ENCODE measurements at regions not wholly inside any gene's neighbourhood (a gene's known extent, or its start where the extent isn't known, plus 50 kb on each side); places are given as distances from the start of the nearest gene placed in this dataset.

- DNase-seq (ENCODE audit: low spot score): no peak
Observed at GRCh38 chr21:20646431-20647165, 351.6 kb upstream of the NCAM2 start.

- DNase-seq (ENCODE audit: low spot score): no peak
Observed at GRCh38 chr21:20647607-20648006, 350.6 kb upstream of the NCAM2 start.

GRCh38 chr21:20649231-20649630 lies 349.0 kb upstream of the NCAM2 start:
- DNase-seq (ENCODE audit: low spot score): no peak

- DNase-seq (ENCODE audit: low spot score): no peak
Observed at GRCh38 chr21:20652846-20653245, 345.4 kb upstream of the NCAM2 start.

GRCh38 chr21:20661246-20661645 lies 337.0 kb upstream of the NCAM2 start:
- DNase-seq (ENCODE audit: low spot score): no peak

GRCh38 chr21:20661745-20662422 lies 336.3 kb upstream of the NCAM2 start:
- DNase-seq (ENCODE audit: low spot score): no peak

GRCh38 chr21:20662514-20662913 lies 335.7 kb upstream of the NCAM2 start:
- no peak for DNase-seq (ENCODE audit: low spot score)

GRCh38 chr21:20667931-20668330 lies 330.3 kb upstream of the NCAM2 start:
- DNase-seq (ENCODE audit: low spot score): no peak

GRCh38 chr21:20685475-20685874 lies 312.7 kb upstream of the NCAM2 start:
- no peak for DNase-seq (ENCODE audit: low spot score)

GRCh38 chr21:20698585-20698984 lies 299.6 kb upstream of the NCAM2 start:
- DNase-seq (ENCODE audit: low spot score): no peak

- no peak for DNase-seq (ENCODE audit: low spot score)
Observed at GRCh38 chr21:20701235-20701634, 297.0 kb upstream of the NCAM2 start.

- DNase-seq (ENCODE audit: low spot score): no peak
Observed at GRCh38 chr21:20703112-20703767, 295.0 kb upstream of the NCAM2 start.

GRCh38 chr21:20720623-20721022 lies 277.6 kb upstream of the NCAM2 start:
- DNase-seq (ENCODE audit: low spot score): no peak

GRCh38 chr21:20721151-20721550 lies 277.1 kb upstream of the NCAM2 start:
- DNase-seq (ENCODE audit: low spot score): no peak

GRCh38 chr21:20728691-20729090 lies 269.5 kb upstream of the NCAM2 start:
- no peak for DNase-seq (ENCODE audit: low spot score)

GRCh38 chr21:20729376-20729775 lies 268.8 kb upstream of the NCAM2 start:
- DNase-seq (ENCODE audit: low spot score): no peak

- DNase-seq (ENCODE audit: low spot score): no peak
Observed at GRCh38 chr21:20730441-20730840, 267.8 kb upstream of the NCAM2 start.

GRCh38 chr21:20735257-20735656 lies 263.0 kb upstream of the NCAM2 start:
- DNase-seq (ENCODE audit: low spot score): no peak

- no peak for DNase-seq (ENCODE audit: low spot score)
Observed at GRCh38 chr21:20737227-20737913, 260.8 kb upstream of the NCAM2 start.

- peak; percentile 24 for DNase-seq (ENCODE audit: low spot score)
Observed at GRCh38 chr21:20739421-20739820, 258.8 kb upstream of the NCAM2 start.

- no peak for DNase-seq (ENCODE audit: low spot score)
Observed at GRCh38 chr21:20741445-20741844, 256.8 kb upstream of the NCAM2 start.

GRCh38 chr21:20760221-20760620 lies 238.0 kb upstream of the NCAM2 start:
- DNase-seq (ENCODE audit: low spot score): no peak

GRCh38 chr21:20774737-20775136 lies 223.5 kb upstream of the NCAM2 start:
- DNase-seq (ENCODE audit: low spot score): no peak

Data from HuH-7 (cell line).